PC-9 (cell line): ENCODE measurements at regions not wholly inside any gene's neighbourhood (a gene's known extent, or its start where the extent isn't known, plus 50 kb on each side); places are given as distances from the start of the nearest gene placed in this dataset.

Experiments
- CTCF ChIP-seq: fragments of 200-600 bp; sonication (generic); conservative IDR thresholded peaks from 2 replicates; pipeline ENCODE4 v1.6.1; 2017; ENCODE audit warnings: mixed run types, antibody characterized with exemption, mild to moderate bottlenecking, moderate library complexity
- EZH2 ChIP-seq: fragments of 200-600 bp; sonication (generic); IDR thresholded peaks from 2 replicates; pipeline ENCODE4 v1.8.0; 2017; ENCODE audit warnings: antibody characterized with exemption, low read depth

- peak; percentile 38; the same call in 1 of the 2 replicates for TF ChIP-seq CTCF
- no peak for TF ChIP-seq EZH2
Measured at GRCh38 chr13:54950546-54950945, 1921.9 kb downstream of the OLFM4 start.
